Neural cell (in vitro differentiated cells): ENCODE measurements at regions not wholly inside any gene's neighbourhood (a gene's known extent, or its start where the extent isn't known, plus 50 kb on each side); places are given as distances from the start of the nearest gene placed in this dataset.

Source experiments
- H2AFZ ChIP-seq: fragments of 200-600, 300-800 bp; sonication (generic), shearing (Covaris generic); 2 replicates; pipeline ENCODE4 v1.6.0; 2014; ENCODE audit warnings: low read depth, mild to moderate bottlenecking, antibody characterized with exemption, low read length, moderate library complexity
- H3F3A ChIP-seq: fragments of 200-600 bp; shearing (Covaris generic); 2 replicates; pipeline ENCODE4 v1.6.1; 2016; ENCODE audit warnings: mild to moderate bottlenecking, moderate library complexity, mixed read lengths, antibody characterized with exemption, low read length; ENCODE audit not compliant: insufficient read depth, poor library complexity, severe bottlenecking
- H3K27ac ChIP-seq: fragments of 200-600, 300-800 bp; sonication (generic), shearing (Covaris generic); 2 replicates; pipeline ENCODE4 v1.5.1; 2014; ENCODE audit warnings: mild to moderate bottlenecking, low read length, moderate library complexity
- H3K27me3 ChIP-seq: fragments of 300-800, 200-600 bp; sonication (generic), shearing (Covaris generic); 2 replicates; pipeline ENCODE4 v1.6.0; 2014; ENCODE audit warnings: mild to moderate bottlenecking, low read depth, low read length, moderate library complexity; ENCODE audit not compliant: insufficient read depth
- H3K36me3 ChIP-seq: fragments of 300-800, 200-600 bp; sonication (generic), shearing (Covaris generic); 2 replicates; pipeline ENCODE4 v1.5.1; 2014; ENCODE audit warnings: mild to moderate bottlenecking, antibody characterized with exemption, low read length, moderate library complexity; ENCODE audit not compliant: insufficient read depth
- H3K4me2 ChIP-seq: fragments of 300-800, 200-600 bp; sonication (generic), shearing (Covaris generic); 2 replicates; pipeline ENCODE4 v1.6.0; 2014; ENCODE audit warnings: mild to moderate bottlenecking, low read length
- H3K4me3 ChIP-seq: fragments of 300-800, 200-600 bp; sonication (generic), shearing (Covaris generic); 2 replicates; pipeline ENCODE4 v1.5.1; 2014; ENCODE audit warnings: mild to moderate bottlenecking, low read length, moderate library complexity
- H3K79me2 ChIP-seq: fragments of 200-600 bp; shearing (Covaris generic); replicated peaks from 2 replicates; pipeline ENCODE4 v1.6.0; 2014; ENCODE audit warnings: mild to moderate bottlenecking, low read length, moderate library complexity; ENCODE audit not compliant: insufficient read depth
- H3K9ac ChIP-seq: fragments of 300-800, 200-600 bp; sonication (generic), shearing (Covaris generic); 2 replicates; pipeline ENCODE4 v1.6.1; 2016; ENCODE audit warnings: mild to moderate bottlenecking, low read length, mixed read lengths
- H3K9me2 ChIP-seq: fragments of 200-600 bp; shearing (Covaris generic); 2 replicates; pipeline ENCODE4 v1.6.1; 2016; ENCODE audit warnings: mild to moderate bottlenecking, low read length, mixed read lengths; ENCODE audit not compliant: insufficient read depth
- H3K9me3 ChIP-seq: fragments of 200-600, 300-800 bp; sonication (generic), shearing (Covaris generic); 2 replicates; pipeline ENCODE4 v1.6.1; 2016; ENCODE audit warnings: mild to moderate bottlenecking, mixed run types, low read length, moderate library complexity, mixed read lengths
- H4K20me1 ChIP-seq: fragments of 200-600 bp; shearing (Covaris generic); 2 replicates; pipeline ENCODE4 v1.6.1; 2016; ENCODE audit warnings: mild to moderate bottlenecking, mixed run types; ENCODE audit not compliant: insufficient read depth
- CTCF ChIP-seq: fragments of 450-650 bp; IDR thresholded peaks from 2 replicates; pipeline ENCODE4 v1.5.1; 2014; ENCODE audit warnings: antibody characterized with exemption, mild to moderate bottlenecking, moderate library complexity; ENCODE audit not compliant: poor library complexity, severe bottlenecking
- EP300 ChIP-seq: fragments of 450-650 bp; conservative IDR thresholded peaks from 2 replicates; pipeline ENCODE4 v1.6.1; 2014; ENCODE audit warnings: antibody characterized with exemption, mild to moderate bottlenecking, moderate library complexity; ENCODE audit not compliant: poor library complexity, severe bottlenecking
- EZH2 ChIP-seq: fragments of 200-600, 300-800 bp; shearing (Covaris generic), sonication (generic); IDR thresholded peaks from 2 replicates; pipeline ENCODE4 v1.6.1; 2014; ENCODE audit warnings: antibody characterized with exemption, low read length, borderline replicate concordance, mild to moderate bottlenecking; ENCODE audit not compliant: insufficient read depth, poor library complexity, severe bottlenecking
- MXI1 ChIP-seq: fragments of 450-650 bp; conservative IDR thresholded peaks from 2 replicates; pipeline ENCODE4 v1.6.1; 2014; ENCODE audit warnings: antibody characterized with exemption, mild to moderate bottlenecking; ENCODE audit not compliant: poor library complexity, severe bottlenecking
- POLR2AphosphoS5 ChIP-seq: IDR thresholded peaks from 2 replicates; pipeline ENCODE4 v1.6.1; 2012
- RAD21 ChIP-seq: fragments of 450-650 bp; conservative IDR thresholded peaks from 2 replicates; pipeline ENCODE4 v1.6.1; 2014; ENCODE audit warnings: antibody characterized with exemption, mild to moderate bottlenecking, moderate library complexity
- REST ChIP-seq: IDR thresholded peaks from 2 replicates; pipeline ENCODE4 v1.6.1; 2012; ENCODE audit warnings: borderline replicate concordance
- SMC3 ChIP-seq: fragments of 450-650 bp; conservative IDR thresholded peaks from 2 replicates; pipeline ENCODE4 v1.6.1; 2014; ENCODE audit warnings: antibody characterized with exemption, mild to moderate bottlenecking, moderate library complexity; ENCODE audit not compliant: poor library complexity
- TAF1 ChIP-seq: IDR thresholded peaks from 2 replicates; pipeline ENCODE4 v1.6.1; 2012; ENCODE audit warnings: low read depth

GRCh38 chr13:63607153-63607552 is 2191.5 kb upstream of the PCDH20 start:
- Histone ChIP-seq H3K9me3 (no peaks in the 10 kb centered on the region), H3K27ac (no peak overlapping the region), H3K4me3 (no peak overlapping the region), H3F3A (no peaks in the 10 kb centered on the region), H3K27me3 (no peaks in the 10 kb centered on the region), H3K79me2 (no peaks in the 10 kb centered on the region), H4K20me1 (no peaks in the 10 kb centered on the region), H3K9me2 (no peaks in the 10 kb centered on the region), H3K36me3 (no peaks in the 10 kb centered on the region), H3K9ac (no peak overlapping the region), H3K4me2 (no peak overlapping the region), H2AFZ (no peak overlapping the region)
- TF ChIP-seq EZH2 (no peak), POLR2AphosphoS5 (no peak), CTCF (no peak), RAD21 (no peak), REST (no peak), EP300 (no peak), SMC3 (no peak), MXI1 (no peak)

GRCh38 chr13:63605962-63606361 is 2190.3 kb upstream of the PCDH20 start:
- no peak overlapping the region for H3K4me3 ChIP-seq
- no peaks in the 10 kb centered on the region for H3K79me2 ChIP-seq
- H3K9ac ChIP-seq = no peak overlapping the region
- H3K27ac ChIP-seq = no peak overlapping the region
- no peaks in the 10 kb centered on the region for H3K27me3 ChIP-seq
- TF ChIP-seq POLR2AphosphoS5 (no peak), RAD21 (no peak), TAF1 (no peak), EZH2 (no peak), REST (no peak), CTCF (no peak), EP300 (no peak), SMC3 (no peak)
- H4K20me1 ChIP-seq = no peaks in the 10 kb centered on the region
- H3K36me3 ChIP-seq = no peaks in the 10 kb centered on the region
- H3F3A ChIP-seq = no peaks in the 10 kb centered on the region
- no peak overlapping the region for H2AFZ ChIP-seq
- no peaks in the 10 kb centered on the region for H3K9me2 ChIP-seq
- H3K4me2 ChIP-seq = no peak overlapping the region
- no peaks in the 10 kb centered on the region for H3K9me3 ChIP-seq
